A549 (cell line): ENCODE measurements at regions not wholly inside any gene's neighbourhood (a gene's known extent, or its start where the extent isn't known, plus 50 kb on each side); places are given as distances from the start of the nearest gene placed in this dataset.

ENCODE experiments used
- BCL3 ChIP-seq: fragments of >200 bp; sonication (Bioruptor Twin); formaldehyde crosslinking; IDR thresholded peaks from 3 replicates; pipeline ENCODE4 v1.6.1; 2016
- CTCF ChIP-seq: fragments of >200 bp; sonication (Bioruptor Twin); formaldehyde crosslinking; IDR thresholded peaks from 3 replicates; pipeline ENCODE4 v1.5.1; 2016
- ESRRA ChIP-seq: fragments of 150-350 bp; IDR thresholded peaks from 2 replicates; pipeline ENCODE4 v1.6.1; 2014; ENCODE audit warnings: mild to moderate bottlenecking, low read length, borderline replicate concordance
- GATA3 ChIP-seq: IDR thresholded peaks from 2 replicates; pipeline ENCODE4 v1.6.1; 2012; ENCODE audit warnings: borderline replicate concordance
- MYC ChIP-seq: IDR thresholded peaks from 2 replicates; pipeline ENCODE4 v1.6.1; 2012; ENCODE audit warnings: mild to moderate bottlenecking, inconsistent platforms, low read length, improper control_type of control experiment, borderline replicate concordance
- POLR2A ChIP-seq: IDR thresholded peaks from 2 replicates; pipeline ENCODE4 v1.6.1; 2012; ENCODE audit warnings: mild to moderate bottlenecking, low read length
- RAD21 ChIP-seq, 2 experiments: fragments of >200 bp in 1 of 2; sonication (Bioruptor Twin) in 1 of 2; formaldehyde crosslinking in 1 of 2; IDR thresholded peaks in 1 of 2; conservative IDR thresholded peaks in 1 of 2; 2 replicates in 1 of 2; 3 replicates in 1 of 2; pipeline ENCODE4 v1.6.1; 2012 to 2018; ENCODE audit warnings: inconsistent platforms in 1 of 2

- TF ChIP-seq RAD21 (conservative IDR thresholded peaks at IDR 0.05 in 1 of 2, IDR thresholded peaks at IDR 0.05 in 1 of 2) (no peak), ESRRA (no peak), CTCF (no peak), MYC (no peak), GATA3 (no peak), POLR2A (no peak), BCL3 (no peak)
Measured at GRCh38 chr6:189676-190075, 102.6 kb upstream of the DUSP22 start.
